ENCODE measurements at regions not wholly inside any gene's neighbourhood (a gene's known extent, or its start where the extent isn't known, plus 50 kb on each side); places are given as distances from the start of the nearest gene placed in this dataset.

- TF ChIP-seq, protein P1, sequence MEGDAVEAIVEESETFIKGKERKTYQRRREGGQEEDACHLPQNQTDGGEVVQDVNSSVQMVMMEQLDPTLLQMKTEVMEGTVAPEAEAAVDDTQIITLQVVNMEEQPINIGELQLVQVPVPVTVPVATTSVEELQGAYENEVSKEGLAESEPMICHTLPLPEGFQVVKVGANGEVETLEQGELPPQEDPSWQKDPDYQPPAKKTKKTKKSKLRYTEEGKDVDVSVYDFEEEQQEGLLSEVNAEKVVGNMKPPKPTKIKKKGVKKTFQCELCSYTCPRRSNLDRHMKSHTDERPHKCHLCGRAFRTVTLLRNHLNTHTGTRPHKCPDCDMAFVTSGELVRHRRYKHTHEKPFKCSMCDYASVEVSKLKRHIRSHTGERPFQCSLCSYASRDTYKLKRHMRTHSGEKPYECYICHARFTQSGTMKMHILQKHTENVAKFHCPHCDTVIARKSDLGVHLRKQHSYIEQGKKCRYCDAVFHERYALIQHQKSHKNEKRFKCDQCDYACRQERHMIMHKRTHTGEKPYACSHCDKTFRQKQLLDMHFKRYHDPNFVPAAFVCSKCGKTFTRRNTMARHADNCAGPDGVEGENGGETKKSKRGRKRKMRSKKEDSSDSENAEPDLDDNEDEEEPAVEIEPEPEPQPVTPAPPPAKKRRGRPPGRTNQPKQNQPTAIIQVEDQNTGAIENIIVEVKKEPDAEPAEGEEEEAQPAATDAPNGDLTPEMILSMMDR (IDR thresholded peaks at IDR 0.05), result no peak
- TF ChIP-seq POLR2A (IDR thresholded peaks at IDR 0.05), result no peak
Observed at GRCh38 chr2:8469709-8470493, 212.0 kb upstream of the ID2 start.
